Amniotic epithelial cell (primary cell): ENCODE measurements at regions not wholly inside any gene's neighbourhood (a gene's known extent, or its start where the extent isn't known, plus 50 kb on each side); places are given as distances from the start of the nearest gene placed in this dataset.

Source experiments
- DNase-seq: peaks from one replicate; pipeline ENCODE4 v3.0.0-alpha.2; 2010; ENCODE audit warnings: low read depth

GRCh38 chr16:65500007-65500406, 378.1 kb upstream of the CDH11 start:
- peak; percentile 69 for DNase-seq

GRCh38 chr16:65499566-65499965, 377.7 kb upstream of the CDH11 start:
- DNase-seq = no peak

DNA sequence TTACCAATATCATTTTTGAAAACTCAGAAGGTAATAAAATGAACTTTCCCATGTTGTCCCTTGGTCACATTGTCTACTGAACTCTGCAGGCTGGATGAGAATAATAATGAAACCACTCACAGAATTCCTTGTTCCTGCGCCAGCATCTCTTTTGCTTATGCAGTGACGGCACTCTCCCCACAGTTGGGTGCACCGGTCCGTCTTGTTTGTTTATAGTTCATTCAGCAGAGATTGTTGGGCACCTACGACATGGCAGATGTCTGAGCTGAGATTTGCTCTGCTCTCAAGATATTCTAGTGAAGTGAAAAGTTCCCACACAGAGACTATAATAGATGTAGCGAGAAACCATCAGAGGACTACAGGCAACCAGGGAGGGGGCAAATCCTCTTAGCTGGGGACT, 375.7 kb upstream of the CDH11 start:
- DNase-seq = no peak

DNA sequence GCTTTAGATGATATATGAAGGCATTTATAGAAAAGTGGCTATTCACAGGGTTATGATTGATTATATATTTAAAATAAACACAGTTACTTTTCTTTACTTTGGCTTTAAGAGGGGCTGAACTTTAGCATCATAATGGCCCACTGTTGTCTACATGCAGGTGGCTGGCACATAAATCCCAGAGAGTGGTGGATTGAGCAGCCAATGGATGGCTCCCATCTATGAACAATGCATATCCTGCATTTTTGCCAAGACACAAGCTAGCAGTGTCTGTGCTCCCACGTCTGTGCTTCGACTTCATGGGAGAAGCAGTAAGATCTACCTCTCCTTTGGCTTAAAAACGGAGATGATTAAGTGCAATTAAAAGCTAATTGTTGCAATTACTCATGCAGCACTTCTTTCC, 373.2 kb upstream of the CDH11 start:
- DNase-seq = no peak

GRCh38 chr16:65494609-65495008, 372.7 kb upstream of the CDH11 start:
- no peak for DNase-seq

GRCh38 chr16:65494080-65494479, 372.2 kb upstream of the CDH11 start:
- no peak for DNase-seq

DNA sequence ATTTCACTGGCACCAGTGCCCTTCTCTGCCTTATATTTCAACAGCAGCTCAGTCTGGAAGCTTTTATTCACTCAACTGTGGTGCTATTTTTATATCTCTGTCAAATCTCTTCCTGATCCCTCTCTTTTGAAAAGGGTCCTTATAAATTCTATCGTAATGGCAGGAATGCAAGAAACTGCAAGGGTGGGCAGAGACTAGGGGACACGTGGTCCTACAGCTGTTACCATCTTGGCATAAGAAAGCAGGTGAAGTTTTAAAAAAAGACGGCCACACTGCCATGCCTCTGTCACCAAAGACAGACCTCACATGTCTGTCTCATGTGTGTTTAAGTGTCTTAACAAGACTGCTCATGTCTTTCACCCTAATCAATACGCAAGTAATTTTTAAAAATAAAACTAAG, 368.4 kb upstream of the CDH11 start:
- no peak for DNase-seq

DNA sequence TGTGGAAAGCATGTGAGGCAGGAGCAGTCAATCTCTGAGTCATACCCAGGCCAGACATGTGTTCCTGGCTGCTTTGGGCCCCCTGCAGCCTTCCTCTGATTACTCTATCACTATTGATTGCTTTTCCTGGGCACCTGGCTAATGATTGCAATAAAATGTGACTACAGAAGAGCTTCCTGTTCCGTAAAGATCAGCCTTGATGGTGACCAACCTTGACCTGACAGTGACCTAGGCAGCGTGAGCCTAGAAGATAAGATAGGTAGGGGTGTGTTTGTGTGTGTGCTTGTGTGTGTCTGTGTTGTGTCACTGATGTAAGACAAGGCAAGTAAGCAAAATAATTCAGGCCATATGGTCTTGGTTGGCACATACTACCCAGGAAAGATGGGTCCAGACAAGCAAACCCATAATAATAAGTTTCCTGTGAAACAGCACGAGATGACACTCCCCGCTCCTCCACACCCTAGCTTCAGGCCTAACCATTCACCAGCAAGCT, 367.7 kb upstream of the CDH11 start:
- DNase-seq = peak; percentile 20

DNA sequence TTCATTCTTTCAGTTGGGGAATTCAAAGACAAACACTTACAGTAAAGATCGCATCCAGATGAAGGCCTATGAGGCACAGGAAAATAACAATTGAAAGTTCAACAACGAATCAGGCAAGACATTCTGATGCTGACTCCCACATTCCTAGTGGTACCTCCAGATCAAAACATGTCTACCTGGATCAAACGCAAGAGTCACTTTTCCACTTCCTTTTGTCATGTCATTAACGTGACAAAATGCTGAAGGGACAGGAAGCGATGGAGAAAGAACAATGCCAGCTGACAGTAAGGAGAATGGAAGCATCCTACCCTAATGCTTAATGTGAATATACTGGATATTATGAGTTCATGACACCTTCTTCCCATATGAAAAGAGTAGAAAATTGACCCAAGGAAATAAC, 365.4 kb upstream of the CDH11 start:
- DNase-seq = no peak

DNA sequence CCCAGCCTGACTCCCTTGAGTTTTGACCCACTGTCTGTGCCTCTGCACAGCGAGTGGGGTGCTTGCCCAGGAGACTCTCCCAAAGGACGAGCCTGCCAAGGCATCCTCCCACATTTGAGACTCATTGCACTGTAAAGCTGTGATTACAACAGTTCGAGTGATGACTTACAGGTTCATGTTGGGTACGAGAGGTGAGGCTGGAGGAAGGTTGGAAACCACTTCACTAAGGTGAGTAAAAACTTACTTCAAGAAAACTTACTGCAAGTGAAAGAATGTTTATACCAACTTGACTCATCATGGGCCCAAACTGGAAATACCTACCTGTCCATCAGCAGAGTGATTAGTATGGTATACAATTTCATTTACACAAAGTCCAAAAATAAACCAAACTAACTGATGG, 360.1 kb upstream of the CDH11 start:
- DNase-seq = no peak

GRCh38 chr16:65480281-65481091, 358.6 kb upstream of the CDH11 start:
- DNase-seq = no peak

DNA sequence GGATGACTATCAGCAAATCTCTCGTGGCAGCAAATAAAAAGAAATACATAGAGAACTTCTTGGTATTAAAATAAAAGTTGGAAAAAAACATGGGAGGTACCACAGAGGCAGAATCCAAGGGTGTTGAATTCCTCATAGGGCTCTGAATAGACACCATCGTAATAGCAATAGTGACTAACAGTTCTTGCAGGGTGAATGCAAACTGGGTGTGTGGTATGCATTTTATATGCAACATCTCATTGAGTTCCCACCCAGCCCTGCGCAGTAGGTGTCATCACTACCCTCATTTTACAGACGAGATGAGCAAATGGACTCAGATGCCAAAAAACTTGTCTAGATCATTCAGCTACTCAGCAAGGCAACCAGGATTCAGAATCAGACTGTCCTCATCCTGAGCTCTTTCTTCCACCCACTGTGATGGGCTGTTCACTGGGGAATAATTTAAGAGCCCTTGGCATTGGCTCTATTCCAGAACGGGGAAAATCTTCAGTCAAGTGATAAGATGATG, 354.6 kb upstream of the CDH11 start:
- no peak for DNase-seq

DNA sequence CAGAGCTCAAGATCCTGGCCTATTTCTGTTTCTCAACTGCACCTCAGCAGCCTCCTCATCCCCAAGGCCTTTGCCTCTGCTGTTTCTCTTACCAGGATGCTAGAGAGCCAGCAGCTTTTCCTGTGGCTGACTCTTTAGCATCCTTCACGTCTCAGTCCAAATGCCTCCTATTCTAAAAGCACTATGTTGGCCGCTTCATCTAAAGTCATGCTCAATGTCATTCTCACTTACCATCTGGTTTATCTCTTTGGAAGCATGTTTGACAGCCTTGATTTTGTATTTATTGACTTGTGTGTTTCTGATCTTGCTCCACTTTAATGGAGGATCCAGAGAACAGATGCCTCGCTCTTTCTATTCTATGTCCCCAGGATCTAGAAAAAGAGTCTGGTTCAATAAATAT, 351.8 kb upstream of the CDH11 start:
- no peak for DNase-seq

- DNase-seq = no peak
Observed at GRCh38 chr16:65469116-65469515, 347.3 kb upstream of the CDH11 start.

DNA sequence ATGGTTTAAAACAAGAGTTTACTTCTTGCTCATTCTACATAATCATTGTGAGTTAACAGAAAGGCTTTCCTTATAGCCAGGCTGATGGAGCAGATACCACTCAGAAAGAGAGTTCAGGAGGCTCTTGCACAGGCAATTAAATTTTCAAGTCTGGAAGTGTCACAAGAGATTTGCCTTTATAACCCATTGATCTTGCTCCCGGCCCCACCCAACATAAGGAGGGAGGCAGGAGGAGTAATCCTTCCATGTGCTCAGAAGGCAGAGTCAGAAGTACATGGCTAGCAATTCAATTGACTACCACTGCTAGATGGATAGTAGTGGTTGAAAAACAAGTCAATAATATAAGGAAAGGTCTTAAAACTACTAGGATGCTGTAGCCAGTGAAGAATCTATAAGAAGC, 346.3 kb upstream of the CDH11 start:
- no peak for DNase-seq

- no peak for DNase-seq
Observed at GRCh38 chr16:65463652-65464260, 341.9 kb upstream of the CDH11 start.

- no peak for DNase-seq
Observed at GRCh38 chr16:65457084-65457483, 335.2 kb upstream of the CDH11 start.

DNA sequence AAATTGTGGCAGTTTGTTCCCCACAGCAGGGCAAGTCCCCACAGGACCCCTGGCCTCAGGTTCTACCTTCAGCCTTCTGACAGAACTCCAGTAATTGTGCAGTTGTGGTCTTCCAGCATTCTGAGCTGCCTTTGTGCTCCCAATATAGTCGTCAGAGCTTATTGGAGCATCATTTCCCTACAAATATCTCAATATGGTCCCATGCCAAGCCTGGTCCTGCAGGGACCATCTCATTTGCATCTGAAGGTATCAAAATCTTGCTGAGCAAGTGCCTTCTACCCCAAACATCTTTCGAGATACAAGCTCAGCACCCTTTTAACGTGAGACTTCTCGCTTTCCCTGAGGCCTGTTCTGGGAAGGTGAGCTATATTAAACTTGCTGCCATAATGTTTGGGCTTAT, 333.9 kb upstream of the CDH11 start:
- no peak for DNase-seq

DNA sequence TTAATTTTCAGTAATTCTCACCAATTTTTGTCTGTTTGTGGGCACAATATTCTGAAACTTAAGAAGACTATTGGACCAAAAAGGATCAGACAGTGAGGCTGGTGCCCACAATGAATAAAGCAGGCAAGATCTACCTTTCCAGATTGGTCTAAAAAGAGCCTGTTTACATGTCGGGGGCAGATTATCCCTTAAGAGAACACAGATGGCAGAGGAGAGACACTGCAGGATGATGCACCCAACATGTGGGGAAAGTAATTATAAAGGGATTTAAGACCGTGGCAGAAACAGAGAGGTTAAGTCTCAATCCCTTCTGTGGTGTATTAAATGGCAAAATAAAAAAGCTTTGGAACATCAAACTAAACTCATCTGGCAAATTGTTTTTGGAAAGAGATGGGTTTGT, 331.8 kb upstream of the CDH11 start:
- DNase-seq = no peak

- DNase-seq = no peak
Observed at GRCh38 chr16:65449526-65449925, 327.7 kb upstream of the CDH11 start.

DNA sequence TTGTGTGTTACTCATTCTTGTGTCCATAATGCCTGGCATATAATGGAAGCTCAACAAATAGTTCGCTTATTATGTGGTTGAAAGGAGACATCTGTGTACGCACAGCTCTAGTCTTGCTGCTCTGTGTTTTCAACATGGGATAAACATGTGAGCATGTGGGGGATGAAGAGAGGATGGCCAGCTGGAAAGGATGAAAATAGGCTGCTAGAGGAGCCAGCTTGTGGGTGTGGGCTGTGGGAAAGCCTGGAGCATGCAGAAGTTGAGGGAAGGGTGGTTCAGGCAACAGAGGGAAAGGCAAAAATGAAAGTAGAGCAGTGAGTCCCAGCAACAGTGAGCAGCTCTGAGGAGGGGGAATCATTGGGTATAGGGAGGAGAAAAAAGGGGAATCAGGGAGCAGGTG, 324.6 kb upstream of the CDH11 start:
- DNase-seq = no peak

DNA sequence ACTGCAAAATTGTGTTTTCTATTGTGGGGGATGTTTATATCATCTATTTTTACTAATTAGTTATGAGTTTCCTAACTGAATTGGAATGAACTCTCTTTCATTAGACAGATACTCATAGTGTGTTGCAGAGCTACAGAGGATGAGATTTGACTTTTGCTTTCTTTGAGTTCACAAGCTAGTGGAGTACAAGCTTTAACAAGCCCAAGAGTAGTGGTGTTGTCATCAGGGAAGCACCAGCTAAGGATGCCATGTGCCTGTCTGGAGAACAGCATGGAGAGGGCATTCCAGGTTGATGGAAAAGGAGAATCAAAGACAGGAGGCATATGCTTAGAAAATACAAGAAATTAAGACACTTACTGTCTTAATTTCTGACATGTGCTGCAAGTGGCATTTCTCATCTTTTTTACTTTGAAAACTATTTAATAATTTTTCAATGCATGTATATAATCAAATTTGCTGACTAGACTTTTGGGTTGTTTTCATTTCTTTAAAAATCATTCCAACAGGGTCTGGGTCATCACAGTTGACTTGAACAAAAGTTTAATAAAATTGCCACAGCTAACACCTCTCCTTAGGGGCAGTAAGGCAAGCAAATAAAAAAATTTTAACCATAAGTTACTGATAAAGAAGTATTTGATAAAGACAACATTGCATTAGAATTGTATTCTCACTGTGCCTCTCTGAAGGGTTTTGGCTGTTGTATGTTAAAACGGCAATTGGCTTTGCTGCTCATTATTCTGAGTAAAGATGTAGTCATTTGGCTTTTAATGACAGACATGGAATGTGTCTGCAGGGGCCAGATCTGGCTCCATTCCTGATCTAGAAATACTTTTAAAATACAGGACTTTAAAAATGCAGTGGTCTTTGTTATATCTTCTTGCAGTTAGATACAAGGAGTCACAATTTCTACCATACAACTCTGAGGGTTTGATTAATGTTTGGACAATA, 323.7 kb upstream of the CDH11 start:
- no peak for DNase-seq
